T-cell (primary cell): ENCODE measurements at regions not wholly inside any gene's neighbourhood (a gene's known extent, or its start where the extent isn't known, plus 50 kb on each side); places are given as distances from the start of the nearest gene placed in this dataset.

Source experiments
- ATAC-seq, 4 experiments: fragments of 200-7000 bp in 3 of 4; fragments of 150-1000 bp in 1 of 4; cut with Tn5 transposase; replicated peaks in 1 of 4; 1 replicate in 3 of 4; 2 replicates in 1 of 4; pipeline ENCODE4 v1.10.0; 2021; ENCODE audit warnings: moderate library complexity in 3 of 4, mild to moderate bottlenecking in 2 of 4, moderate number of reproducible peaks in 1 of 4
- CTCF ChIA-PET, 2 donors: fragments of 300-600 bp; sonication (Branson Sonifier 250); formaldehyde crosslinking; loops; one replicate each; lab custom pipeline; 2022; ENCODE audit warnings: antibody characterized with exemption in 2 of 2; lab: Charles Lee
- POLR2A ChIA-PET, 2 donors: fragments of 300-600 bp; sonication (Branson Sonifier 250); formaldehyde crosslinking; loops; one replicate each; lab custom pipeline; 2022; ENCODE audit warnings: antibody characterized with exemption in 2 of 2; lab: Charles Lee
- DNase-seq, 35 experiments: peaks; one replicate each; pipeline versions ENCODE4 v3.0.0 to v3.0.0-alpha.2; 2013 to 2023
- H3K27ac ChIP-seq: one replicate; pipeline ENCODE4 v1.5.1; 2013; ENCODE audit warnings: low read length
- H3K27me3 ChIP-seq, 2 experiments: replicated peaks in 1 of 2; 1 replicate in 1 of 2; 2 replicates in 1 of 2; pipeline versions ENCODE4 v1.6.1 to v1.7.0; 2013; ENCODE audit warnings: low read length in 1 of 2, mixed read lengths in 1 of 2; ENCODE audit not compliant: control insufficient read depth in 2 of 2, insufficient read depth in 2 of 2; ENCODE audit errors: extremely low read depth in 1 of 2
- H3K36me3 ChIP-seq, 2 donors: 1 replicate in 1 of 2; 2 replicates in 1 of 2; pipeline versions ENCODE4 v1.6.1 to v1.7.0; 2013; ENCODE audit warnings: low read length in 1 of 2; ENCODE audit not compliant: control insufficient read depth in 2 of 2, insufficient read depth in 1 of 2; ENCODE audit errors: extremely low read depth in 1 of 2
- H3K4me1 ChIP-seq, 2 experiments: 1 replicate in 1 of 2; 2 replicates in 1 of 2; pipeline versions ENCODE4 v1.6.1 to v1.7.0; 2013; ENCODE audit warnings: low read length in 2 of 2, mixed read lengths in 1 of 2; ENCODE audit not compliant: insufficient read depth in 2 of 2, control insufficient read depth in 1 of 2; ENCODE audit errors: extremely low read depth in 1 of 2
- H3K4me3 ChIP-seq, 2 donors: 1 replicate in 1 of 2; 2 replicates in 1 of 2; pipeline versions ENCODE4 v1.5.1 to v1.7.0; 2013; ENCODE audit warnings: mild to moderate bottlenecking in 2 of 2, low read length in 1 of 2, moderate library complexity in 1 of 2; ENCODE audit not compliant: control insufficient read depth in 1 of 2; ENCODE audit errors: extremely low read depth in 1 of 2
- H3K9me3 ChIP-seq: 2 replicates; pipeline ENCODE4 v1.7.0; 2013
- H3K27ac Mint-ChIP-seq, 2 donors: one replicate each; pipeline ENCODE4 v1.8.0; 2020 to 2021; ENCODE audit warnings: mild to moderate bottlenecking in 2 of 2, mixed read lengths in 2 of 2
- H3K27me3 Mint-ChIP-seq, 2 donors: one replicate each; pipeline ENCODE4 v1.8.0; 2021 to 2022; ENCODE audit warnings: mixed read lengths in 2 of 2
- H3K36me3 Mint-ChIP-seq: one replicate; pipeline ENCODE4 v1.8.0; 2021; ENCODE audit warnings: mixed read lengths
- H3K4me1 Mint-ChIP-seq, 3 donors: one replicate each; pipeline ENCODE4 v1.8.0; 2020 to 2022; ENCODE audit warnings: mixed read lengths in 3 of 3, mild to moderate bottlenecking in 1 of 3
- H3K4me3 Mint-ChIP-seq, 3 donors: one replicate each; pipeline ENCODE4 v1.8.0; 2020 to 2022; ENCODE audit warnings: mild to moderate bottlenecking in 3 of 3, mixed read lengths in 3 of 3, moderate library complexity in 3 of 3
- H3K9me3 Mint-ChIP-seq, 3 donors: one replicate each; pipeline ENCODE4 v1.8.0; 2020 to 2022; ENCODE audit warnings: mixed read lengths in 3 of 3
- WGBS: methylation state at CpG from one replicate; pipeline ENCODE4 v1.1.5; 2013; ENCODE audit warnings: missing lambda C conversion rate; ENCODE audit not compliant: insufficient coverage; 5-methylcytosine and 5-hydroxymethylcytosine counted together

DNA sequence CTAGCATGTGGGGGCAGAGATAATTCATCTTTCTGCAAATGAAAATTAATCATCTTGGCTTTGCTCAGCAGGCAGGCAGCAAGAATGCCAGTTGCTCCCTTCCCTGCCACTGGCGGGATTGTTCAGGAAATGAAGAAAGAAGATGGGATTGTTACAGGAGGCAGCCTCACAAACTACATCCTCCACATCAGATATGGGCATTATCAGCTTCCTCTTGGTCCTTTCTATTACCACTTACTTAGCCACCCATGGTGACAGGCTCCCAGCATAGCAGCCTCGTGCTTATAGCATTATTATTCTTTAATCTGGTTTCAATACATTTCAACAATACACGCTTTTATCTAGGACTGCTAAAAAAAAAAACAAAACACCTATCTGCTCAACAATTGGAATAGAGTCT is 461.6 kb upstream of the ISX start:
- no peaks in the 10 kb centered on the region for H3K36me3 ChIP-seq
- H3K4me1 ChIP-seq, result no peaks in the 10 kb centered on the region
- H3K4me3 ChIP-seq, result no peak overlapping the region
- H3K36me3 Mint-ChIP-seq, result no peaks in the 10 kb centered on the region
- no peaks in the 10 kb centered on the region for H3K4me1 Mint-ChIP-seq
- no peaks in the 10 kb centered on the region for H3K27me3 ChIP-seq
- H3K27ac ChIP-seq, result no peak overlapping the region
- DNase-seq (no peak), ATAC-seq (no peak)
- no peak overlapping the region for H3K4me3 Mint-ChIP-seq
- no peaks in the 10 kb centered on the region for H3K9me3 ChIP-seq
- ChIA-PET POLR2A (no interaction called here), CTCF (no interaction called here)
- WGBS, result no CpG with 5 or more reads among the region's 3 CpGs
- no peak overlapping the region for H3K27ac Mint-ChIP-seq
- no peaks in the 10 kb centered on the region for H3K27me3 Mint-ChIP-seq
- H3K9me3 Mint-ChIP-seq, result peaks cover 0 to 5% (median 0%) of the 10 kb centered on the region in 3 donors

DNA sequence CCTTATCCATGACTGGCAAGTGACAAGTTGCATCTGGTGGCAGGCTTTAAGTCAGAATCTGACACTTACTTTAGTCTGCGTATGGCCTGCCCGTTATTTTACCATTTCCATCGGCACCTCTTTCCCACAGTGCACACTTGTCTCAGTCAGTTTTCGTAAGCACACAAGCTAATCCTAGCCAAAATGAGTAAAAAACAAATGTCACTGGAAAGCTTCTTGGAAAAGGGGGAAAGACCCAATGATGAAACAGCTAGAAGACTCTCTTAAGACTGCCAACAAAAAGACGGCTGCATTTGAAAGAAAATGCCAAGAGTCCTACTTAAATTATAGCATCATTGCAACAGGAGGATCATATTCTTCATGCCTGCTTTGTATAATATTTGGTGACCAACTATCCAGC is 457.9 kb upstream of the ISX start:
- Histone ChIP-seq H3K9me3 (no peaks in the 10 kb centered on the region), H3K36me3 (no peaks in the 10 kb centered on the region), H3K4me1 (no peaks in the 10 kb centered on the region), H3K27me3 (no peaks in the 10 kb centered on the region), H3K27ac (no peak overlapping the region), H3K4me3 (no peak overlapping the region)
- ATAC-seq (no peak), DNase-seq (no peak)
- ChIA-PET POLR2A (no interaction called here), CTCF (no interaction called here)
- Mint-ChIP-seq H3K27ac (no peak overlapping the region), H3K27me3 (no peaks in the 10 kb centered on the region), H3K9me3 (peaks cover 0 to 6% (median 5%) of the 10 kb centered on the region in 3 donors), H3K4me1 (no peaks in the 10 kb centered on the region), H3K36me3 (no peaks in the 10 kb centered on the region), H3K4me3 (no peak overlapping the region)
- 96% methylated on average over 4 of the region's 5 CpGs for WGBS

DNA sequence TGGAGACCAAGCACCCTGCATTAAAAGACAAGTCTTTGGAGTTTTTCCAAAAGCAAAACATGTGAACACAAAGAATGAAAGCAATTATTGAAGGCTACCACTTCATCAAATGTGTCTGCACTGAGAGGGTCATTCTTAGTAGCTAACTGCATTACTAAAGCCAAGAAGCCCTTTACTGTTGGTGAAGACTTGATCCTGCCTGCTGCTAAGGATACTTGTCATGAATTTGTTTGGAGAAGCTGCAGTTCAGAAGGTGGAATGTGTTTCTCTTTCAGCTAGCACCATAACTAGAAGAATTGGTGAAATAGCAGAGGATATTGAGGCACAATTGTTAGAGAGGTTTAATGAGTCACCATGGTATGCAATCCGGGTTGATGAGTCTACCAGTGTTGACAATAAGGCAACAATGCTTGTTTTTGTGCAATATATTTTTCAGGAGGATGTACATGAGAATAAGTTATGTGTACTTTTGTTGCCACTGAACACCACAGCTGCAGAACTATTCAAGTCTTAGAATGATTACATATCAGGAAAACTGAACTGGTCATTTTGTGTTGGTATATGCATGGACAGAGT is 457.3 kb upstream of the ISX start:
- Mint-ChIP-seq H3K4me3 (no peak overlapping the region), H3K9me3 (peaks cover 0 to 9% (median 6%) of the 10 kb centered on the region in 3 donors), H3K27me3 (no peaks in the 10 kb centered on the region), H3K4me1 (no peaks in the 10 kb centered on the region), H3K36me3 (no peaks in the 10 kb centered on the region), H3K27ac (no peak overlapping the region)
- Histone ChIP-seq H3K36me3 (no peaks in the 10 kb centered on the region), H3K27ac (no peak overlapping the region), H3K9me3 (no peaks in the 10 kb centered on the region), H3K4me3 (no peak overlapping the region), H3K4me1 (no peaks in the 10 kb centered on the region), H3K27me3 (no peaks in the 10 kb centered on the region)
- ChIA-PET CTCF (no interaction called here), POLR2A (no interaction called here)
- 64% methylated on average over 1 of the region's 1 CpG for WGBS
- ATAC-seq (no peak), DNase-seq (no peak)

DNA sequence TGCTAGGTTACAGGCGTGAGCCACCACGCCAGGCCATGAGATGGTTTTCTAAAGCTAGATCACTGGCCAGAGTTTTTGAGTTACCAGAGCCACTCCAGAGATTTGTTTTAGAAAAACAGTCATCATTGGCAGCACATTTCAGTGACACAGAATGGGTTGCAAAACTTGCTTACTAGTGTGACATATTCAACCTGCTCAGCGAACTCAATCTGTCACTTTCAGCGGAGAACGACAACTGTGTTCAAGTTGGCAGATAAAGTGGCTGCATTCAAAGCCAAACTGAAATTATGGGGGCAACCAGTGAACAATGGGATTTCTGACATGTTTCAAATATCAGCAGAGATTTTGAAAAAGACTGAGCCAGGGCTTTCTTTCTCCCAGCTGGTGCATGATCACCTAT is 456.3 kb upstream of the ISX start:
- no peak for DNase-seq
- Mint-ChIP-seq H3K4me3 (no peak overlapping the region), H3K27ac (no peak overlapping the region), H3K36me3 (no peaks in the 10 kb centered on the region), H3K9me3 (peaks cover 0 to 9% (median 6%) of the 10 kb centered on the region in 3 donors), H3K4me1 (no peaks in the 10 kb centered on the region), H3K27me3 (no peaks in the 10 kb centered on the region)
- 87% methylated on average over 5 of the region's 5 CpGs for WGBS
- Histone ChIP-seq H3K36me3 (no peaks in the 10 kb centered on the region), H3K4me3 (no peak overlapping the region), H3K9me3 (no peaks in the 10 kb centered on the region), H3K27ac (no peak overlapping the region), H3K4me1 (no peaks in the 10 kb centered on the region), H3K27me3 (no peaks in the 10 kb centered on the region)
- ChIA-PET POLR2A (interaction anchor here in 1 of 2 donors (0.6 kb wide), 1 partner anchor 8 kb away, joined by 9 read pairs; no protein-coding TSS in a partner anchor), CTCF (no interaction called here)
- no peak for ATAC-seq

DNA sequence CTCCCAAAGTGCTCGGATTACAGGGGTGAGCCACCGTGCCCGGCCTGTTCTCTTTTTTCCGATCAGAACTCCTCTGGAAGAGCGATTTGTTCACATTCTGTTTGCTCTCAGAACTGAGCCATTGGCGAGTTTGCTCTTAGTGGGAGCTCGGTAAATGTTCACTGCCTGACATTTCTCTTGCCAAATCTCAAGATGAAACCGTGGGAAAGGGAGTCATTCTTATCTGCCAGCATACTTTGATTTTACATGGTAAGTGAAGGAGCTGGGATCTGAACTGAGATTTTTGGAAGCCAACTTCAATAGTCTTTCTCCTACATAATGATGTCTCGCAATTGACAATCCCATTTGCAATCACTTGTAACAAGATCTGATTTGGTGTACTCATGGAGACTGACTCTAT is 445.8 kb upstream of the ISX start:
- Mint-ChIP-seq H3K9me3 (peaks cover 0 to 7% (median 0%) of the 10 kb centered on the region in 3 donors), H3K27me3 (no peaks in the 10 kb centered on the region), H3K4me1 (no peaks in the 10 kb centered on the region), H3K4me3 (no peak overlapping the region), H3K27ac (no peak overlapping the region), H3K36me3 (no peaks in the 10 kb centered on the region)
- Histone ChIP-seq H3K27ac (no peak overlapping the region), H3K36me3 (no peaks in the 10 kb centered on the region), H3K27me3 (no peaks in the 10 kb centered on the region), H3K4me1 (no peaks in the 10 kb centered on the region), H3K9me3 (no peaks in the 10 kb centered on the region), H3K4me3 (no peak overlapping the region)
- ChIA-PET CTCF (no interaction called here), POLR2A (no interaction called here)
- ATAC-seq (no peak), DNase-seq (no peak)
- 94% methylated on average over 5 of the region's 9 CpGs for WGBS

DNA sequence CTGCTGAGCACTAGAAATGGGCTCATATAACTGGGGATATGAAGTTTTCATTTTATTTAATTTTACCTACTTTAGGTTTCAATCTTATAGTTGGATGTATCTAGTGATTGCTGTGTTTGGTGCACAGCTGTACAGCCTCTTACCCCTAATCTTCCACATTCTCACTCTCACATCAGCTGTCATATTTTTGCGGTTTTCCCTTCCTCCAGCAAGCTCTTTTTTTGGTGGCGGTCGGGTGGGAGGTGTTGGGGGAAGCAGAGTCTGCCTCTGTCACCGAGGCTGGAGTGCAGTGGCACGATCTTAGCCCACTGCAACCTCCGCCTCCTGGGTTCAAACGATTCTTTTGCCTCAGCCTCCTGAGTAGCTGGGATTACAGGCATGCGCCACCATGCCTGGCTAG is 445.1 kb upstream of the ISX start:
- Mint-ChIP-seq H3K4me3 (no peak overlapping the region), H3K9me3 (peaks cover 0 to 7% (median 0%) of the 10 kb centered on the region in 3 donors), H3K4me1 (no peaks in the 10 kb centered on the region), H3K36me3 (no peaks in the 10 kb centered on the region), H3K27me3 (no peaks in the 10 kb centered on the region), H3K27ac (no peak overlapping the region)
- ATAC-seq (no peak), DNase-seq (no peak)
- Histone ChIP-seq H3K36me3 (no peaks in the 10 kb centered on the region), H3K27me3 (no peaks in the 10 kb centered on the region), H3K27ac (no peak overlapping the region), H3K4me1 (no peaks in the 10 kb centered on the region), H3K9me3 (no peaks in the 10 kb centered on the region), H3K4me3 (no peak overlapping the region)
- CTCF ChIA-PET, result no interaction called here
- WGBS, result no CpG with 5 or more reads among the region's 8 CpGs
- POLR2A ChIA-PET, result no interaction called here

DNA sequence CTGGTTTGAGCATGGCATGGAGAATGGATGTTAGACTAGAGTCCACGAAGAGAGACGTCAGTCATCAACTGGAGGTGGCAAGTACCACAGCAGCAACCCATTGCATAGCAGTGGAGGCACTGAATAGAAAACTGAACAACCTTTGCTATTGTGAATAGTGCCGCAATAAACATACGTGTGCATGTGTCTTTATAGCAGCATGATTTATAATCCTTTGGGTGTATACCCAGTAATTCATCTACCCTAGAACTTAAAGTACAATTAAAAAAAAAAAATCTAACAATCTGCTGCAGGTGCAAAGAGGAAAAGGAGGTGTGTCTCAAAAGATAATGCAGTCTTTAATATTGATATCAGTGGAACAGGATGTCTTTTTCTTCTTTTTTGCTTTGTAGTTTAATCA is 443.4 kb upstream of the ISX start:
- no peaks in the 10 kb centered on the region for H3K36me3 ChIP-seq
- ATAC-seq, result no peak
- no peaks in the 10 kb centered on the region for H3K4me1 ChIP-seq
- 68% methylated on average over 2 of the region's 4 CpGs for WGBS
- Mint-ChIP-seq H3K27me3 (no peaks in the 10 kb centered on the region), H3K9me3 (peaks cover 0 to 3% (median 0%) of the 10 kb centered on the region in 3 donors), H3K36me3 (no peaks in the 10 kb centered on the region), H3K4me3 (no peak overlapping the region), H3K4me1 (no peaks in the 10 kb centered on the region), H3K27ac (no peak overlapping the region)
- ChIA-PET CTCF (no interaction called here), POLR2A (no interaction called here)
- no peak overlapping the region for H3K4me3 ChIP-seq
- DNase-seq, result no peak
- H3K27ac ChIP-seq, result no peak overlapping the region
- H3K27me3 ChIP-seq, result no peaks in the 10 kb centered on the region
- H3K9me3 ChIP-seq, result no peaks in the 10 kb centered on the region
